NCI-H1930 (cell line): ENCODE measurements at regions not wholly inside any gene's neighbourhood (a gene's known extent, or its start where the extent isn't known, plus 50 kb on each side); places are given as distances from the start of the nearest gene placed in this dataset.

Experiments
- DNase-seq, 2 experiments: peaks; one replicate each; lab custom pipeline; 2025; lab: John Stamatoyannopoulos, UW

DNA sequence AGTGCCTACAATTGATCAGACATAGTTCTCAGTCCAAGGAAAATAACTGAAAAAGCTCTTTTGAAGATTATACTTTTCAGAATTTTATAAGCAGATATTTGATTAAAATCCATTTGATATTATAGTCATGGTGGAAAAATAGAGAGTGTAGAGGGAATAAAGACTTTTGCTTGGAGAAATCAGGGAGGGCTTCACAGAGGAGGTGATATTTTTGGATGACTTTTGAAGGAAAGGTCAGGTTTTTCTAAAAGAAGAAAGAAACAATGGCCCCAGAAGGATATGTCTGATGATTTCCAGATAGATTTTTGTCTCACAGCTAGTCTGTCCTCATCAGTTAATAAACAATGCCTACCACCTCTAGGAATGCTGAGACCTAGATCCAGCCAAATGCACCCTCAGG is 806.3 kb upstream of the CELF2 start:
- DNase-seq = no peak

GRCh38 chr10:10213237-10213636 is 804.4 kb upstream of the CELF2 start:
- no peak for DNase-seq

- no peak for DNase-seq
Measured at GRCh38 chr10:10222304-10222841, 795.3 kb upstream of the CELF2 start.

DNA sequence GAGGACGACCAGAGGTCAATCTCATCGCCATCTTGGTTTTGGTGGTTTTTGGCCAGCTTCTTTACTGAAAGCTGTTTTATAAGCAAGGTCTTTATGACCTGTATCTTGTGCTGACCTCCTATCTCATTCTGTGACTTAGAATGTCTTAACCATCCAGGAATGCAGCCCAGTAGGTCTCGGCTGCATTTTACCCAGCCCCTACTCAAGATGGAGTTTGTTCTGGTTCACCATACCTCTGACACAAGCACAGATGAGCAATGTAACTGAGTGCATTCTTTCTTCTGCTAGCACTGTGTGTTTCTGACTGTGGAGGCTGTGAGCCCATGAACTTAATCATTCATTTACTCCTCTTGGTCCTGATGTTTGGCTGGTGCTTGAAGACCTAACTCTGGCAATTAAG is 794.5 kb upstream of the CELF2 start:
- no peak for DNase-seq

DNA sequence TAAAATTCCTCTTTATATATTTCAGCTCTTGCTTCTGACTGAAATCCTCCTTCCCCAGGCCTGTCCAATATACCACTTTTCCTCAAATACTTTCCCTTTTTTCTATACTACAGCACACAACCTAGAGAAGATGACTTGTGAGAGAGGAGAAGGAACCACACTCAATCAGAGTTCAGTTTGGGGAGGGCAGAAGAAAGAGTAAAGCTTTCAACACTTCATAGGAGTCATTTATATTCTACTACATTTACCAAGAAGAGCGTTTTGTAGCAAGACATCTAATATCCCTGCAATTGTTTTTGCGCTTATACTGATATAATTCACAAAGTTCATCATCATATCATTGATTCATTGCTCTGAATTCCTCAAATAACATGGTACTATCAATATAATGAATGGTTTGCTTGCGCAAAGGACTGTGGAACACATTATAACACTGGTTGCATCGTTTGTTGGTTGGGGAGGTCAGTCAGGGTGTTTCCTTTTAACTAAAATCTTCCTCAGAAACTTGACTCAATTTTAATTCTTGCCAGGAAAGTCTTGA is 792.5 kb upstream of the CELF2 start:
- no peak for DNase-seq

DNA sequence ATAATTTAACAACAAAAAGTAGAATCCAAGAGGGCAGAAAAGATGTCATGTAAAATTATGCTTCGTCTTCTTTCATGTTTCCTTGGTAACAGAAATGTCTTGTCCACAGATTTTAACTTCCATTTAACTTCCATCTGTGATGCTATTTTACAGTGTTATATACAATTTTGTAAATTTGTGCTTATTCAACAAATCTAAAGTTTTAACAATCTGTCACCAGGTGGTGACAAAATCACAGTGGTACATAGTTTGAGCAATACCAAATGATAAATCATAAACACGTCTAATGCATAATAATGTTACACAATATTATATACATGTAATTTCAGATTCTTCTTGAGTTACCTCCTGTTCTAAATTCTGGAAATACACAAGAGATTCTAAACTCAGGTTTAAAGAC is 784.4 kb upstream of the CELF2 start:
- DNase-seq = no peak

DNA sequence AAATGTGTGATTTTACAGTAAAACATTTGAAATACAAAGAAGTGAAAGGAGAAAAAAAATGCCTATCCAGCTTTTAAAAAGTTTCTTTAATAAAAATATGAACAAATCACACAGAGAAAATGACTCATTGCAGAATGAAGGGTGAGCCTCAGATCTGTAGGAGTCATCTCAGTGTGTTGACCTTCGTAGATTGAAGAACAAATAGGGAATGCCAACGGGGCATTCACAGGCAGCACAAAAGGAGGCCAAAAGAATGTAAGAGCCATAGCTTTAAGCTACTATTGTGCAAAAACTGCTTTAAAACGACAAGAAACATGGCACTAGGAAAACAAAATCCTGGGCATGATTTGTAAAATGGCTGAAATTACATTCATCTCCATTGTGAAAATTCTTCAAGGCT is 782.7 kb upstream of the CELF2 start:
- DNase-seq = no peak

- no peak for DNase-seq
Measured at GRCh38 chr10:10247585-10247984, 770.1 kb upstream of the CELF2 start.

DNA sequence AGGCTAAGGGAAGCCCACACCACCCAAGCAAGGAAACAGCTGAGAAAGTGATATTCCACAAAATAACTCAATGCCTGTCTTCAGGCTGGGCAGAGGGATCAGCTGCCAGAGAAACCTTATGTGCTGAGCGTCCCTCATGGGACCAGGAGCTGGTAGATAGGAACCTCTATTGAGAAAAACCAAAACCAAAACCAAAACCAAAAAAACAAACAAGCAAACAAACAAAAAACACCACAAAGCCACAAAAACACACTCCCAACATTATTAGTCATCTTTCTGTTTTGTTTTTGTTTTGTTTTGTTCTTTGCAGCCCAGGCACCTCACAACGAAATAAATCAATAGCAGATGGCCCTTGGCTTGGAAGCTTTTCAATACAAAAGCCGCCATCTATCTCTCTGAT is 760.8 kb upstream of the CELF2 start:
- no peak for DNase-seq

- no peak for DNase-seq
Measured at GRCh38 chr10:10259013-10259412, 758.7 kb upstream of the CELF2 start.

DNA sequence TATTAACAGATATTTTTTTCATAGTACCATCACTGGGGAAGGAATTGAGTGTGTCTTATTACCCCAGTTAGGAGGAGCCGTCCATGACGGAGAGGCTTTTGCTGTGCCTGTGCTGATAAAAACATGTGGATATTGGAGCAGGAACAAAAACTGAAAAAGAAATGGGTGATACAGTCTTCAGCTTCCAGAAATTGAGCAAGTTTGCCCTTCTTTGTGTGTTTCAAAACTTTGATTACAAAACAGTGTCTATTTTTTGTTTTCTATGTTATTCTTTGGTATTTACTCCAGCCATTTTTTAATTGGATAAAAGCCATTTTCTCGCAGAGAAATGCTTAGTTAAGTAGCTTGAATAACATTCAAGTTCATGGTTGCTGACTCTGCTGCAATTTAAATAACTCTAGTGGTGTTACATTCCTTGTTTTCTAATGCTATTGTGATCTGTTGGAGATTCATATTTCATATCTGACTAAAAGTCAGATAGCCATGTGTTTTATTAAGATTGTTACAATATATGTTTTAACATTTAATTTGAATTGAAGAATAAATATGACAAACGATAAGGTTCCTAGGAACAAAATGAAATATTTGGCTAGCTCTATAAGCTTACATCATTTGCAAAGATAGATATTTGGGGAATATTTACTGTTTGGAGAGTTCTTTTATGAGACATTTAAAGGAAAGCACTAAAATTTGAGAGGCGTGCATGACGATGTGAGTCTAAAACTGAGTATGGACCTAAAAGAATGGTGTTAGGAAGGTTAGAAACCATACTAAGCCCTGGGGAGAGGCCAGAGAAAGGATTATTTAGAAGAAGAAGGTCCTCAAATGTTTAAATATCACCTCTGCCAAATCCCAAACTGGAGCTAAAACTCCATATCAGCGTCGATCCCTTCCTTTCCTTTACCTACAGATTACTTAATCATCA is 747.3 kb upstream of the CELF2 start:
- no peak for DNase-seq

DNA sequence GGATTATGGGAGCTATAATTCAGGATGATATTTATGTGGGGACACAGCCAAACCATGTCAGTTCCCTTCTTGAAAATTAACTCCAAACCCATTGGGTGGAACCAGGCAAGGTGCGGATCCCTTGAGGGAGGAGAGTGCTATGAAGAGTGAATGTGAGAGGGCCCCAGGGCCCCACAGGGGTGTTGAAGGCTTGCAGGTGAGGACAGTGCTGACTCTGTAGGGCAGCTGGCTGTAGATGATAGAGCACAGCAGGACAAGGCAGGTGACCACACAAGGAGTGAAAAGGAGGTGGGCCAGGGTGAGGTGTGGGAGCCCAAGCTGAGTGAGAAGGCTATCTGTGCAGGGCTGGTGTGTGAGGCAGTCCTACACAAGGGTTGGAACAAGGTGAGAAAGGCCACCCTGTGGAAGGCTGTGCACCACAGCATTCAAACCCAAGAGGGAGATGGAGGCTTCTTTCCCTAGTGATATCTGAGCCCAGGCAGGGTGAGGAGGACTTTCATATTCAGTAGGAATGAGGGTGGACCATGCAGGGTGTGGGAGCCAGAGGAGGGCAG is 746.0 kb upstream of the CELF2 start:
- no peak for DNase-seq

DNA sequence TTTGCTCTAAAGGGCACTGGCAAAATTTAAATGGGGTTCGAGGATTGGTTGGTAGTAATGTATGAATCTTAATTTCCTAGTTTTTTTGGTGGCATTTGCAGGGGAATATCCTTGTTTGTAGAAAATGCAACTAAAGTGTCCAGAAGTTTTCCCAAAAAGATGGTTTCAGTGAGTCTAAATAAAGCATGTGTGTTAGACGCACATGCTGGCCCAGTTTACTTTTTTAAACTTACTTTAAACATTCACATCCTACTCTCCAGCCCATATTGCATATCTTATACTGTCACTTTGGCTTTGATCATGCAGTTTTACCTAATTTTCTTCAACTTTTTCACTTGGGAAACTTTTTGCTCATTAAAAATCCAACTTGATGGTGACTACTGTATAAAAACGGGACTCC is 744.0 kb upstream of the CELF2 start:
- DNase-seq = no peak

GRCh38 chr10:10279906-10280305 is 737.8 kb upstream of the CELF2 start:
- DNase-seq = no peak

- no peak for DNase-seq
Measured at GRCh38 chr10:10292501-10292900, 725.2 kb upstream of the CELF2 start.

- DNase-seq = no peak
Measured at GRCh38 chr10:10293041-10293440, 724.6 kb upstream of the CELF2 start.

GRCh38 chr10:10293481-10293951 is 724.2 kb upstream of the CELF2 start:
- DNase-seq = no peak

- no peak for DNase-seq
Measured at GRCh38 chr10:10294184-10294880, 723.3 kb upstream of the CELF2 start.

DNA sequence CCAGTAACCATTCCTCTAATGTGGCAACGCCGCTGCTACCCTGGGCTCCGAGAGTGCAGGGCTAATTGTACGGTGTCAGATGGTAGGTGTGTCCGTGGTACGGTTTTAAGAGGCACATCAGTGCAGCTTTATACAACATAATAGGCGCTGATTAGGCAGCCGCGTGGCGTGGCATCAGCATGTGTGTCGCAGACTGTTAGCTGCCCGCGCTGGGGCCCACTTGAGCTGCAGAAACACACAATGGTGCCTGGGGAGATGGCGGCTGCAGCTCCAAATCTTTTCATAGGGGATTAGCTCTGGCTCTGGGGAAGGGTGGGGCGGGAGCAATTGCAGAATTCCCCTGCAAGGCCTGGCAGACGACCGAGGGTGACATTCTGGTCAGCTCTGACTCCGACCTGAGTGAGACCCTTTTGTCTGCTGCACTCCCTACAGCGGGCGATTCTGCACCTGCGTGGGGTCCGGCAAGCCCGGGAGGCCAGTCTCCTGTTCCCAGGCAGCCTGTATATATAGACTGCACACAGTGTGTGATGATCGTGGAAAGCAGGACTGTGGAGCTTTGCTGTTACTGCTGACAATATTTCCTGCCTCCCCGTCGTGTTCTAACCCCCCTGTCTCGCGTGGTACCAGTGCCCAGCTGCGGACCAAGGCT is 722.7 kb upstream of the CELF2 start:
- DNase-seq = no peak

GRCh38 chr10:10295537-10295936 is 722.1 kb upstream of the CELF2 start:
- no peak for DNase-seq

DNA sequence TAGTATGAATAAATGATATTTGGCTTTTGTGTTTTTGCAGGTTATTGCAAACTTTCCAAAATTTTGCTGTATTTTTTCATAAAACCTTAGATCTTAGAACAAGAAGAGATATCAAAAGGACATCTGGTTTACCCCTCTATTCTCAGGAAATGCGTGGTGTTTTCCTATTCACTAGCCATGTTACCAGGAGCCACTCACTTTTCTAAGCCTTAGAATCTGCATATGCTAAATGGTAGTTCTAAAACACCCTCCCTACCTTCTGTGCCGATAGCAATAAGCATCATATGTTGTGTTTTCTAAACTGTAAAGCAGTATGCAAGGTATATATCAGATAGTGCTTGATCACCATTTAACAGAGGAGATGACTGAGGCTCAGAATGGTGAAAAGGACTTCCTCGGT is 715.0 kb upstream of the CELF2 start:
- no peak for DNase-seq

- DNase-seq = no peak
Measured at GRCh38 chr10:10307036-10307435, 710.6 kb upstream of the CELF2 start.
